Gastroesophageal sphincter (tissue), 3 donors: ENCODE measurements at regions not wholly inside any gene's neighbourhood (a gene's known extent, or its start where the extent isn't known, plus 50 kb on each side); places are given as distances from the start of the nearest gene placed in this dataset.

Experiments
- EP300 ChIP-seq: sonication (generic); formaldehyde crosslinking; IDR thresholded peaks from one replicate; pipeline ENCODE4 v1.6.1; 2017; ENCODE audit warnings: antibody characterized with exemption, mild to moderate bottlenecking
- POLR2A ChIP-seq, 2 donors: fragments of 450-650 bp; IDR thresholded peaks; one replicate each; pipeline ENCODE4 v1.6.1; 2017; ENCODE audit warnings: antibody characterized with exemption in 2 of 2, mild to moderate bottlenecking in 2 of 2, moderate library complexity in 1 of 2
- POLR2AphosphoS5 ChIP-seq: sonication (generic); formaldehyde crosslinking; IDR thresholded peaks from one replicate; pipeline ENCODE4 v1.6.1; 2017; ENCODE audit warnings: antibody characterized with exemption
- TF ChIP-seq, protein P1 (sequence below), 4 experiments: fragments of 200-600 bp in 2 of 4; fragments of 450-650 bp in 2 of 4; sonication (generic) in 1 of 4; IDR thresholded peaks; one replicate each; pipeline ENCODE4 v1.5.1; 2017 to 2019; ENCODE audit warnings: antibody characterized with exemption in 4 of 4, mild to moderate bottlenecking in 2 of 4, moderate library complexity in 2 of 4

DNA sequence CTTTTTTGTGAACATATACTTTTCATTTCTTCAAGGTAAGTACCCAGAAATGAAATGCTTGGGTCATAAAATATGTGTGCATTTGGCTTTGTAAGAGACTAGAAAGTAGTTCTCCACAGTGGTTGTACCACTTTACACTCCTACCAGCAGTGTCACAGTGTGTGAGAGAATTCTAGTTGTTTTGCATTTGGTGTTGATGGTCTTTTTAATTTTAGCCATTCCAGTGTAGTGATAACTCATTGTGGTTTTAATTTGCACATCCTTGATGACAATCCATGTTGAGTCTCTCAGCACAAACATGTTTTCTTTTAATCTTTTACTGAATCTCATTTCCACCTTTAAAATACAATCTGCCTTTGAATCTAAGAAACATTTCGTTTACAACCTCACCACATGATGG is 402.5 kb upstream of the ETAA1 start:
- TF ChIP-seq EP300: no peak
- no peak for TF ChIP-seq POLR2A (IDR thresholded peaks at IDR 0.05)
- TF ChIP-seq, protein P1, sequence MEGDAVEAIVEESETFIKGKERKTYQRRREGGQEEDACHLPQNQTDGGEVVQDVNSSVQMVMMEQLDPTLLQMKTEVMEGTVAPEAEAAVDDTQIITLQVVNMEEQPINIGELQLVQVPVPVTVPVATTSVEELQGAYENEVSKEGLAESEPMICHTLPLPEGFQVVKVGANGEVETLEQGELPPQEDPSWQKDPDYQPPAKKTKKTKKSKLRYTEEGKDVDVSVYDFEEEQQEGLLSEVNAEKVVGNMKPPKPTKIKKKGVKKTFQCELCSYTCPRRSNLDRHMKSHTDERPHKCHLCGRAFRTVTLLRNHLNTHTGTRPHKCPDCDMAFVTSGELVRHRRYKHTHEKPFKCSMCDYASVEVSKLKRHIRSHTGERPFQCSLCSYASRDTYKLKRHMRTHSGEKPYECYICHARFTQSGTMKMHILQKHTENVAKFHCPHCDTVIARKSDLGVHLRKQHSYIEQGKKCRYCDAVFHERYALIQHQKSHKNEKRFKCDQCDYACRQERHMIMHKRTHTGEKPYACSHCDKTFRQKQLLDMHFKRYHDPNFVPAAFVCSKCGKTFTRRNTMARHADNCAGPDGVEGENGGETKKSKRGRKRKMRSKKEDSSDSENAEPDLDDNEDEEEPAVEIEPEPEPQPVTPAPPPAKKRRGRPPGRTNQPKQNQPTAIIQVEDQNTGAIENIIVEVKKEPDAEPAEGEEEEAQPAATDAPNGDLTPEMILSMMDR (IDR thresholded peaks at IDR 0.05): no peak
- TF ChIP-seq POLR2AphosphoS5: no peak
